ACHN (cell line): ENCODE measurements at regions not wholly inside any gene's neighbourhood (a gene's known extent, or its start where the extent isn't known, plus 50 kb on each side); places are given as distances from the start of the nearest gene placed in this dataset.

Experiments used
- DNase-seq: peaks from one replicate; pipeline ENCODE4 v3.0.0-alpha.2; 2015
- in situ Hi-C: cut with HindIII; loops from 2 replicates; pipeline ENCODE4 v1.10.0; 2017; ENCODE audit warnings: low sequenced_read_pairs, low pct_ligation_motif_present, low pct_unique_long_range_greater_than_20kb

DNA sequence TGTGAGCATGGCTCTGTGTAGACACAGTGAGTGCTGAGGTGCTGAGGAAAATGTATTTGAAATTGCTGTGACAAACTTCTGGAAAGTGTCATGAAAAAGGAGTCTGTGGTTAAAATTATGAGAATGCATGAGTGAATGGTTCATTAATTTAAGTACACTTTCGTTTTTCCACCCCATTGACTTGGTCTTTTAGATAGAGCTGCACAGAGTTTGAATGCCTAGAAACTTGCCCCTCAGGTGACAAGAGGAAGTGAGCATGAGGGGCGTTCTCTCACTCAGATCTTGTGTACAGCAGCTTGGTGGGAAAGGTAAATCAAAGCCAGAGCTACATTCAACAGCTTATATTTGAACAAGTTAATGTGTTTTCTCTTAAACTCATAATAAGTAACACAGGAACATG lies 296.8 kb downstream of the WDR72 start:
- DNase-seq: no peak

DNA sequence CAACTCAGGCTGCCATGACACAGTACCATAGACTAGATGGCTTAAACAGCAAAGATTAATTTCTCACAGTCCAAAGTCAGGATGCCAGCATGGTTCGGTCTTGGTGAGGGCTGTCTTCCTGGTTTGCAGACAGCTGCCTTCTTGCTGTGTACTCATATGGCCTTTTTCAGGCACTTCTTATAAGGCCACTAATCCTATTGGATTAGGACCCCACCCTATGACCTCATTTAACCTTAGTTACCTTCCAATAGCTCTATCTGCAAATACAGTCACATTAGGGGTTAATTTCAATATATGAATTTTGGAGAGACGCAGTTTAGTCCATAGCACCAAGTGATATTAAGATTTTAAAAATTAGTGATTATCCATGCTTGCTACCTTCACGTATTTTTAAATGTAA lies 297.8 kb downstream of the WDR72 start:
- no peak for DNase-seq
- in situ Hi-C loops: no loop called here

More for the DNA sequence above, 296.8 kb downstream of the WDR72 start:
- in situ Hi-C loops: no loop called here

DNA sequence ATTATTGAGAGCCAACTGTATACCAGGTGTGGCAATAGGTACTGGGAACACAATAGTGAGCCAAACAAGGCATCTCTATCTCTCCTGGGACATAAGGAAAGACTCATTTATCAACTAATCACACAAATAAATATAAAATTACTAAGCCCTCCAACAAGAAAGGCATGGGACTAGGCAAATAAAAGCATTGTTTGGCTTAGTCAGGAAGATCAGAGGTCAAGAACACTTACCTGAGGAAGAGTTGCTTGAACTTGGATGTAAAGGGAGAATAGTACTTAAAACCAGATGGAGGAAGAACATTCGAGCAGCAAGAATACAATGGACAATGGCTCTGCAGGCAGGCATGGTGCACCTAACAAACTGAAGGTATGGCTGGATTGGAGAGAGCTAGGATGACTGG lies 300.7 kb downstream of the WDR72 start:
- in situ Hi-C loops: no loop called here
- DNase-seq: no peak

DNA sequence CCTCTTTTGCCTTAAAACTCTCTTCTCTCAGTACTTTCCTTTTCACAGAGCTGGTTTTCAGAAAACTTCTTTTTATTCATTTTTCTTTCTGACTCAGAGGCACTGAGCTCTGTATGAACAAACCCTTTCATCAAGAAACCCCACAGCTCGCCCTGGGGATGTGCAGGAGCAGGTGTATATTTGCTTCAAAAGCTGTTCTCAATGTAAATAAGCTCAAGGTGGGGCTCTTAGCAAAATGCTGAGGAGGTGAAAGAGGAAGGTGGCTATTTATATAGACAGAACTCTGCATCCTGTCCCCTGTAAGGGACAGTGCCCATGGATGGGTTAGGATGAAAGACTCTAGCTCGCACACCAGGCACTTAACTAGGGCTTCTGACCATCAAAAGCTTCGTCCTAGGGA lies 302.0 kb downstream of the WDR72 start:
- in situ Hi-C loops: no loop called here
- DNase-seq: no peak

- in situ Hi-C loops: no loop called here
These were observed 304.4 kb downstream of the WDR72 start for GRCh38 chr15:53454843-53455721.

GRCh38 chr15:53454535-53454842 lies 305.0 kb downstream of the WDR72 start:
- in situ Hi-C loops: no loop called here
- no peak for DNase-seq

More at GRCh38 chr15:53454843-53455721, 304.4 kb downstream of the WDR72 start:
- no peak for DNase-seq

GRCh38 chr15:53453253-53454105 lies 306.0 kb downstream of the WDR72 start:
- in situ Hi-C loops: no loop called here
- DNase-seq: no peak

GRCh38 chr15:53448232-53449015 lies 311.0 kb downstream of the WDR72 start:
- no peak for DNase-seq
- in situ Hi-C loops: no loop called here

GRCh38 chr15:53447742-53448141 lies 311.7 kb downstream of the WDR72 start:
- in situ Hi-C loops: no loop called here
- DNase-seq: no peak

DNA sequence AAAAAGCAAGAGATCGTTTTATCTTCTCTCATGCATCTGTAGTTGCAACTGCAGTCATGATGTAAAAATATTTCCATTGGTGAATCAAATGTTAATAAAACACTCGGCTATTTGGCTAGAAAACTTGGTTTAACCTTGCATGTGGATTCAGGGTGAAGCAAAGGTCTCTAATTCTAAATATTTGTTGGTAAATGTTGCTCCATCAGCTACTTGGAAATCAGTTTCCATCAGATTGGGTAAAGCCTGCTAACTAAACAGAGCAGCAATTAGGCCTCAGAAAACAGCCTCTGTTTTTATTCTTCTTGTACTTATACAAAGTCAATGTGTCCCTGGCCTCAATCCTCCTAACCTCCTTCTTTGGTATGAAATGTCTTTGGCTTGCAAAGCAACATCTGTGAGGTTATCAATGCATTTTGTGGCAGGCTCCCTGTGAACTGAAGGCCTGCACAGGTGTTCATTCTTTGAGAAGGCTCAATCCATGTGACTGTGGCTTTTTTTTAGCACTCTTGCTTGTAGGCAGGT lies 312.3 kb downstream of the WDR72 start:
- DNase-seq: no peak
- in situ Hi-C loops: no loop called here

GRCh38 chr15:53446376-53446775 lies 313.1 kb downstream of the WDR72 start:
- in situ Hi-C loops: no loop called here
- no peak for DNase-seq

DNA sequence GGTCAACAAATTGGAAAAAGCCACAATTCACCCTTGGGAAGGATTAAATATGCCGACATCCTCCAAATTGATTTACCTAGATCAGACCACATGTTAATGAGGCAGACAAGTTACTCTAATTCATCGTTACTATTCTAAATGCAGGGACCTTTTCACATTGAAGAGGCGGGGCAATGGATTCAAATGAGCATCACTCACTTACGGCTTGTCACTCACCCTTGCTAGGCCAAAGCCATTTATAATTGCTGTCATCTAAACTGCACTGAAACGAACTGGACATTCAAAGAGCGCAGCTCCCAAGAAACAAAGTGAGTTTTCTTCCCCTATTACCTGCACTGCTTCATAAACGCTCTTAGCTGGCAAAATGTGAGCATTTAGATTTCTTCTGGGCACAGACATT lies 313.9 kb downstream of the WDR72 start:
- DNase-seq: no peak
- in situ Hi-C loops: no loop called here

- no peak for DNase-seq
- in situ Hi-C loops: no loop called here
These were observed 321.2 kb downstream of the WDR72 start for GRCh38 chr15:53437985-53438841.

DNA sequence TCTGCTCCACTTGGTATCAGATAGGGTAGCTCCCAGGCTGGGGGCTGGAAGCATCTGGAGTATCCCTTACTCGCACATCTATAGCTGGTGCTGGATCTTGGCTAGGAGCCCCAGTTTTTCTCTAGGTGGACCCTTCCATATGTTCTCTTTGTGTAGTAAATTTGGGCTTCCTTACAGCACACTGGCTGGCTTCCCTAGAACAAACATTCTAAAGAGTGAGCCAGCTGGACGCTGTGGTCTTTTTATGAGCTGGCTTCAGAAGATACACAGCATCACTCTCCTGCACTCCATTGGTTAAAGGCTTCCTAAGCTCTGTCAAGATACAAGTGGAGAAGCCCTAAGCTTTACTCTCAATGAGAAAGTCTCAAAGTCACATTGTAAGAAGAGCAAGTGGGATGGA lies 322.1 kb downstream of the WDR72 start:
- no peak for DNase-seq
- in situ Hi-C loops: no loop called here

DNA sequence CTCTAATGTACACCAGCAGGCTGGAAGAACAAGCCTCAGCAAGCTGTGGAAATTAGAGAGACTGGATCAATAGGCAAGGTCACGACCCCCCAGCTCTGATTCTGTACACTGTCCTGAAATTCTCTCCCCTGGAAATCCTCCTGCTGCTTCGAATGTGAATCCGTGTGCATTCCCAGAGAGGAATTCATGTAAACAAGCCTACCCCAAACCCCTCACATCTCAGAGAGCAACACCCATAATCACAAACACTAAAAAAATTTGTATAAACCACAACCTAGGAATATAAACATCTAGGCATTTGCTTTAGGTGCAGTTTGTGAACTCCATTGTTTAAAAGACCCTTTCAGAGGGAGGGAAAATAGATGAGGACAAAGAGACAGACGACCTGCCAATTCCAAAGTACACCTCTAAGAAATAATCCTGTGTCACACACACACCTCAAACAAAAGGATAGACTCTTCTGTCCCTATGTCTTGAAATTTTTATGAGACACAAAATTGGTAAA lies 325.2 kb downstream of the WDR72 start:
- DNase-seq: no peak
- in situ Hi-C loops: no loop called here

DNA sequence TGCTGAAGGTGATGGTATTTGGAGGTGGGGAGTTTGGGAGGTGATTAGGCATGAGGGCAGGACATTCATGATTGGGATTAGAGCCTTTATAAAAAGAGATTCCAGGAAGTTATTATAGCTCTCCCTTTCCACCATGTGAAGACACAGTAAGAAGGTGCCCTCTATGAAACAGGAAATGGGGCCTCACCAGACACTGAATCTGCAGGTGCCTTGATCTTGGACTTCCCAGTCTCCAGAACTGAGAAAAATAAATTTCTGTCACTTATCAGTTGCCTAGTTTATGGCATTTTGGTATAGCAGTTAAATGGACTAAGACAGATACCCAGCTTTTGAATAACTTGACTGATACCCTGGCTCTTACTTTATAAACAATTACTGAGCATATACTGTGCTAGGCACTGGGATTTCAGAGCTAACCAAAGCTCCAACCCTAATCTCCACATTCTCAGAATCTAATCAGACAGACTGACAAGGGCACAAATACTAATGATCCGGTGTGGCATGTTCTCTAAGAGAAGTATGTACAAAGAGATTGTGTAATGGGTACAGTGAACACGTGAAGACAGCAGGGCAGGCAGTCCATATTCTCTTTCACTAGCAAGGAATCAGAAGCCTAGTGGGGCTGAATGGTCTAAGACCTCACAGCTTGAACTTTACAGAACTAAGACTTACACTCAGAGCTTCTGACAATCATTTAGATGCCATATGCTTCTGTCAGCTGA lies 343.1 kb downstream of the WDR72 start:
- no peak for DNase-seq
- in situ Hi-C loops: no loop called here

DNA sequence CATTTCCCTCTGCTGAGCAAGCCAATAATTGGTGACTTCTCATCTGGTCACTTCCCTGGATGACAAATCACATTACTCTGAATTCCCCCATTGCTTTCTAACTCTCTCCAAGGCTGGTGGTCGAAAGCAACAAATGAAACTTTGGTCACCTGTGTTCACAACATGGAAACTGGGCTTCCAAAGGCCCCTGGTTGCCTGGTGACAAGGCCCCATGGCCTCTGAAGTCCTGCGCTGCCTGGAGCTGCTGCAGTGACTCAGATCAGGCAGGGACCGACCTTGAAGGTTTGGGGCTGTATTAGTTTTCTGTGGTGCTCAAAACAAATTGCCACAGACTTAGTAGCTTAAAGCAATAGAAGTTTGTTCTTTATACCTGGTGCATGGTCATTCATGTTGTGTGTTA lies 345.3 kb downstream of the WDR72 start:
- no peak for DNase-seq
- in situ Hi-C loops: no loop called here
